Stomach (tissue), 4 donors: ENCODE measurements at regions not wholly inside any gene's neighbourhood (a gene's known extent, or its start where the extent isn't known, plus 50 kb on each side); places are given as distances from the start of the nearest gene placed in this dataset.

Experiments
- EP300 ChIP-seq: sonication (generic); formaldehyde crosslinking; IDR thresholded peaks from one replicate; pipeline ENCODE4 v1.6.1; 2017; ENCODE audit warnings: antibody characterized with exemption
- POLR2A ChIP-seq, 4 donors: fragments of 450-650 bp; IDR thresholded peaks; one replicate each; pipeline ENCODE4 v1.6.1; 2016; ENCODE audit warnings: antibody characterized with exemption in 4 of 4, control low read depth in 2 of 4, mild to moderate bottlenecking in 1 of 4, moderate library complexity in 1 of 4
- POLR2AphosphoS5 ChIP-seq, 3 donors: sonication (generic); formaldehyde crosslinking; IDR thresholded peaks; one replicate each; pipeline ENCODE4 v1.6.1; 2016; ENCODE audit warnings: antibody characterized with exemption in 3 of 3
- TF ChIP-seq, protein P1 (sequence below), 7 experiments: fragments of 450-650 bp in 4 of 7; fragments of 200-600 bp in 3 of 7; sonication (generic) in 3 of 7; IDR thresholded peaks; one replicate each; pipeline ENCODE4 v1.5.1; 2016 to 2019; ENCODE audit warnings: antibody characterized with exemption in 7 of 7, control low read depth in 2 of 7, mild to moderate bottlenecking in 1 of 7

DNA sequence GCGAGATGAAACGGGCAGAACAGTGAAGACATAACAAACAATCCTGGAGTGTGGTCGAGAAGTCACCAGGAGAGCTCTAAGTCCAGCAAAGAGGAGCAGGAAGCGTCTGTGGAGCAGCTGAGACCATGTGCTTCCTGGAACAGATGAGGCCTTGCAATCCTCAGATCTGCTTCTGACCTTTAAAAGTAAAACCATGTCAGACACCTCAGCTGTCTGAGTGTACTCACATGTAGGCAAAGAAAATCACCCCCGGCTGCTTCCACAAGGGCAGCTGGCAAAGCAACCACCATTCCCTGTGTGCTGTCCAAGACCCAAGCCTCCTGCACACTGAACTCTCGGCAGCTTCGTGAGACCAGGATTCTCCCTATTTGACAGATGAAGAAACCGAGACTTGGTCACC lies 76.6 kb downstream of the EDN3 start:
- TF ChIP-seq, protein P1, sequence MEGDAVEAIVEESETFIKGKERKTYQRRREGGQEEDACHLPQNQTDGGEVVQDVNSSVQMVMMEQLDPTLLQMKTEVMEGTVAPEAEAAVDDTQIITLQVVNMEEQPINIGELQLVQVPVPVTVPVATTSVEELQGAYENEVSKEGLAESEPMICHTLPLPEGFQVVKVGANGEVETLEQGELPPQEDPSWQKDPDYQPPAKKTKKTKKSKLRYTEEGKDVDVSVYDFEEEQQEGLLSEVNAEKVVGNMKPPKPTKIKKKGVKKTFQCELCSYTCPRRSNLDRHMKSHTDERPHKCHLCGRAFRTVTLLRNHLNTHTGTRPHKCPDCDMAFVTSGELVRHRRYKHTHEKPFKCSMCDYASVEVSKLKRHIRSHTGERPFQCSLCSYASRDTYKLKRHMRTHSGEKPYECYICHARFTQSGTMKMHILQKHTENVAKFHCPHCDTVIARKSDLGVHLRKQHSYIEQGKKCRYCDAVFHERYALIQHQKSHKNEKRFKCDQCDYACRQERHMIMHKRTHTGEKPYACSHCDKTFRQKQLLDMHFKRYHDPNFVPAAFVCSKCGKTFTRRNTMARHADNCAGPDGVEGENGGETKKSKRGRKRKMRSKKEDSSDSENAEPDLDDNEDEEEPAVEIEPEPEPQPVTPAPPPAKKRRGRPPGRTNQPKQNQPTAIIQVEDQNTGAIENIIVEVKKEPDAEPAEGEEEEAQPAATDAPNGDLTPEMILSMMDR (IDR thresholded peaks at IDR 0.05) = no peak
- no peak for TF ChIP-seq POLR2AphosphoS5 (IDR thresholded peaks at IDR 0.05)
- no peak for TF ChIP-seq POLR2A (IDR thresholded peaks at IDR 0.05)
- no peak for TF ChIP-seq EP300
